ENCODE measurements at regions not wholly inside any gene's neighbourhood (a gene's known extent, or its start where the extent isn't known, plus 50 kb on each side); places are given as distances from the start of the nearest gene placed in this dataset.

GRCh38 chr1:81155131-81155530 is 645.6 kb upstream of the ADGRL2 start:
- Histone ChIP-seq H3K9me3 (ENCODE audit: control insufficient read depth in 4 of 4, low read length in 3 of 4) (no peaks in the 10 kb centered on the region), H3K27me3 (ENCODE audit: control insufficient read depth in 4 of 4, insufficient read depth in 4 of 4, low read length in 3 of 4) (no peaks in the 10 kb centered on the region), H3K4me1 (ENCODE audit: control insufficient read depth in 4 of 4, insufficient read depth in 4 of 4, low read length in 3 of 4) (no peaks in the 10 kb centered on the region), H3K4me3 (ENCODE audit: low read depth in 1 of 3, low read length in 3 of 3) (no peak overlapping the region), H3K9ac (ENCODE audit: low read depth in 1 of 2, low read length in 2 of 2) (no peak overlapping the region), H3K36me3 (ENCODE audit: control insufficient read depth in 4 of 4, insufficient read depth in 3 of 4, low read depth in 1 of 4, low read length in 3 of 4) (no peaks in the 10 kb centered on the region), H3K27ac (ENCODE audit: low read depth in 1 of 2, low read length in 2 of 2) (no peak overlapping the region)
- 89% methylated on average over 1 of the region's 1 CpG for WGBS
- TF ChIP-seq CTCF (IDR thresholded peaks at IDR 0.05; ENCODE audit: low read depth, low read length, missing input control) = no peak
- TF ChIP-seq HNF4G (IDR thresholded peaks at IDR 0.05) = no peak
- no peak for TF ChIP-seq SP1 (IDR thresholded peaks at IDR 0.05)
- no peak for TF ChIP-seq GABPA (IDR thresholded peaks at IDR 0.05 in 1 of 2, conservative IDR thresholded peaks at IDR 0.05 in 1 of 2)
- no peak for TF ChIP-seq EGR1 (IDR thresholded peaks at IDR 0.05; ENCODE audit: low read depth in 2 of 2)
- TF ChIP-seq, protein P1, sequence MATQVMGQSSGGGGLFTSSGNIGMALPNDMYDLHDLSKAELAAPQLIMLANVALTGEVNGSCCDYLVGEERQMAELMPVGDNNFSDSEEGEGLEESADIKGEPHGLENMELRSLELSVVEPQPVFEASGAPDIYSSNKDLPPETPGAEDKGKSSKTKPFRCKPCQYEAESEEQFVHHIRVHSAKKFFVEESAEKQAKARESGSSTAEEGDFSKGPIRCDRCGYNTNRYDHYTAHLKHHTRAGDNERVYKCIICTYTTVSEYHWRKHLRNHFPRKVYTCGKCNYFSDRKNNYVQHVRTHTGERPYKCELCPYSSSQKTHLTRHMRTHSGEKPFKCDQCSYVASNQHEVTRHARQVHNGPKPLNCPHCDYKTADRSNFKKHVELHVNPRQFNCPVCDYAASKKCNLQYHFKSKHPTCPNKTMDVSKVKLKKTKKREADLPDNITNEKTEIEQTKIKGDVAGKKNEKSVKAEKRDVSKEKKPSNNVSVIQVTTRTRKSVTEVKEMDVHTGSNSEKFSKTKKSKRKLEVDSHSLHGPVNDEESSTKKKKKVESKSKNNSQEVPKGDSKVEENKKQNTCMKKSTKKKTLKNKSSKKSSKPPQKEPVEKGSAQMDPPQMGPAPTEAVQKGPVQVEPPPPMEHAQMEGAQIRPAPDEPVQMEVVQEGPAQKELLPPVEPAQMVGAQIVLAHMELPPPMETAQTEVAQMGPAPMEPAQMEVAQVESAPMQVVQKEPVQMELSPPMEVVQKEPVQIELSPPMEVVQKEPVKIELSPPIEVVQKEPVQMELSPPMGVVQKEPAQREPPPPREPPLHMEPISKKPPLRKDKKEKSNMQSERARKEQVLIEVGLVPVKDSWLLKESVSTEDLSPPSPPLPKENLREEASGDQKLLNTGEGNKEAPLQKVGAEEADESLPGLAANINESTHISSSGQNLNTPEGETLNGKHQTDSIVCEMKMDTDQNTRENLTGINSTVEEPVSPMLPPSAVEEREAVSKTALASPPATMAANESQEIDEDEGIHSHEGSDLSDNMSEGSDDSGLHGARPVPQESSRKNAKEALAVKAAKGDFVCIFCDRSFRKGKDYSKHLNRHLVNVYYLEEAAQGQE (IDR thresholded peaks at IDR 0.05) = no peak
- TF ChIP-seq ZBTB33 (IDR thresholded peaks at IDR 0.05) = no peak
- TF ChIP-seq, protein P2, sequence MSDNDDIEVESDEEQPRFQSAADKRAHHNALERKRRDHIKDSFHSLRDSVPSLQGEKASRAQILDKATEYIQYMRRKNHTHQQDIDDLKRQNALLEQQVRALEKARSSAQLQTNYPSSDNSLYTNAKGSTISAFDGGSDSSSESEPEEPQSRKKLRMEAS (IDR thresholded peaks at IDR 0.05) = no peak
- DNase-seq (ENCODE audit: low spot score) = no peak

DNA sequence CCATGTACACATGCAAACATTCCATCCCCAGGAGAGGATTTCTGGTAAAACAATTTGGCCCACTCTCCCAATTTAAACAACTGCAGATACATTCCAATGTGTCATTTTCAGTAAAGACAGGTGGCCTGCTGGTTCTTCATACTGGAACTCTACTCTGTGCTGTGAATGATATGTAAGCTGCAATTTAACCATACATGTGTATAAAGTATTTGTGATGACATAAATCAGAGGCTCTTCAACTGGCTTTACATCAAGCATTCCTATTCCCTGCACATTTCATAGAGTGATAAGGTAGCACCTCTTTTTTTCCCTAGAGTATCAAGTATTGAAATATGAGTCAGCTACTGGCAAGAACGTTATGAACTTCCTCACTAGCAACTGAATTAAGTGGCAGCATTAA is 649.5 kb upstream of the ADGRL2 start:
- Histone ChIP-seq H3K36me3 (ENCODE audit: control insufficient read depth in 4 of 4, insufficient read depth in 3 of 4, low read depth in 1 of 4, low read length in 3 of 4) (no peaks in the 10 kb centered on the region), H3K4me3 (ENCODE audit: low read depth in 1 of 3, low read length in 3 of 3) (no peak overlapping the region), H3K4me1 (ENCODE audit: control insufficient read depth in 4 of 4, insufficient read depth in 4 of 4, low read length in 3 of 4) (no peaks in the 10 kb centered on the region), H3K9ac (ENCODE audit: low read depth in 1 of 2, low read length in 2 of 2) (no peak overlapping the region), H3K27me3 (ENCODE audit: control insufficient read depth in 4 of 4, insufficient read depth in 4 of 4, low read length in 3 of 4) (no peaks in the 10 kb centered on the region), H3K9me3 (ENCODE audit: control insufficient read depth in 4 of 4, low read length in 3 of 4) (no peaks in the 10 kb centered on the region), H3K27ac (ENCODE audit: low read depth in 1 of 2, low read length in 2 of 2) (no peak overlapping the region)
- DNase-seq (ENCODE audit: low spot score) = no peak
- WGBS = 29% methylated on average over 1 of the region's 1 CpG
- TF ChIP-seq NR2F2 (IDR thresholded peaks at IDR 0.05) (no peak), HNF4A (conservative IDR thresholded peaks at IDR 0.05) (no peak), ATF3 (IDR thresholded peaks at IDR 0.05) (no peak), RXRA (IDR thresholded peaks at IDR 0.05) (no peak), JUND (IDR thresholded peaks at IDR 0.05) (no peak), YY1 (IDR thresholded peaks at IDR 0.05) (no peak), GABPA (IDR thresholded peaks at IDR 0.05 in 1 of 2, conservative IDR thresholded peaks at IDR 0.05 in 1 of 2) (no peak), ZBTB33 (IDR thresholded peaks at IDR 0.05) (no peak), SP1 (IDR thresholded peaks at IDR 0.05) (no peak)
- TF ChIP-seq, protein P1 (IDR thresholded peaks at IDR 0.05) = no peak

Data from liver (tissue), 8 donors.